Duodenal mucosa (tissue), 2 donors: ENCODE measurements at regions not wholly inside any gene's neighbourhood (a gene's known extent, or its start where the extent isn't known, plus 50 kb on each side); places are given as distances from the start of the nearest gene placed in this dataset.

ENCODE experiments used
- H3K27ac ChIP-seq: one replicate; pipeline ENCODE4 v1.7.0; 2013; ENCODE audit warnings: low read depth, low read length
- H3K27me3 ChIP-seq, 2 donors: one replicate each; pipeline ENCODE4 v1.7.0; 2013; ENCODE audit warnings: low read length in 2 of 2, control low read depth in 1 of 2; ENCODE audit not compliant: insufficient read depth in 2 of 2, control insufficient read depth in 1 of 2
- H3K36me3 ChIP-seq, 2 donors: one replicate each; pipeline ENCODE4 v1.7.0; 2013; ENCODE audit warnings: low read length in 2 of 2, control low read depth in 1 of 2; ENCODE audit not compliant: insufficient read depth in 2 of 2, control insufficient read depth in 1 of 2
- H3K4me1 ChIP-seq, 2 donors: one replicate each; pipeline ENCODE4 v1.7.0; 2013; ENCODE audit warnings: low read length in 2 of 2, control low read depth in 1 of 2; ENCODE audit not compliant: insufficient read depth in 2 of 2, control insufficient read depth in 1 of 2
- H3K4me3 ChIP-seq, 2 donors: one replicate each; pipeline ENCODE4 v1.7.0; 2013; ENCODE audit warnings: low read length in 2 of 2, low read depth in 1 of 2
- H3K9ac ChIP-seq, 2 donors: one replicate each; pipeline ENCODE4 v1.7.0; 2013; ENCODE audit warnings: low read length in 2 of 2, low read depth in 1 of 2
- H3K9me3 ChIP-seq, 2 donors: one replicate each; pipeline ENCODE4 v1.7.0; 2013; ENCODE audit warnings: low read length in 2 of 2, control low read depth in 1 of 2; ENCODE audit not compliant: control insufficient read depth in 1 of 2

DNA sequence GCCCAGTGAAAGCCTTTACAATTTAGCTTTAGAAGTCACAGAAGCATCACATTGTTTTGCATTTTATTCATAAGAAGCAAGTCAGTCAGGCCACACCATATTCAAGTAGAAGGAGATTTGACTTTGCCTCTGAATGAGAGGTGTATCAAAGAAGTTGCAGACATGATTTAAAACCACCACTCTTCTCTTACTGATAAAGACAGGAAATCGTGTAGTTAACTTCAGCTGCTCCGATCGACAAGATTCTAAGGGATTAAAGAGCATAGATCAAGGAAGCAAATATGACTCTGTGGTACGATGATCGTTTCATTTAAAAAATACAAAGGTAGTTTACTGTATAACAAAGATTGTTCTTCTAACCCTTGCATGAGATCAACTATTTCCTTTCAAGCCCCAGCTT, 328.0 kb upstream of the PPP1R2C start:
- Histone ChIP-seq H3K27me3 (no peaks in the 10 kb centered on the region), H3K27ac (no peak overlapping the region), H3K9ac (no peak overlapping the region), H3K4me3 (no peak overlapping the region), H3K36me3 (no peaks in the 10 kb centered on the region), H3K9me3 (no peaks in the 10 kb centered on the region), H3K4me1 (no peaks in the 10 kb centered on the region)

DNA sequence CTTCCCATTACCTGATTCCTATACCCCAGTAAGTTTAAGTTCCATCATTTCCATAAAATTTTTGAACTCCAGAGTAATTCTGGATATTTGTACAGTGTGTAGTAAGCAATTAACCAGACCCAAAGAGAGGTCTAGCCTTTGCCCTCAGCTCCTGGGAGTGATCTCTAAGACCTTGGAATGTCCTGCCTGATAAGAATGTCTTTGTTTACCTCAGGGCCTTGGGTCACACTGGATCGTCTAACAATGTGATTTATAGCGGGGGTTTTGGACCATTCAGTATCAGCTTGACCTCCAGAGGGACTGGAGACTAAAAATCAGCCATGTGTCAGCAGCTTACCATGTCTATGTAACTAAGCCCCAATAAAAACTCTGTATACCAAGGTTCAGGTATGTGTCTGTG, 330.9 kb upstream of the PPP1R2C start:
- H3K27me3 ChIP-seq, result no peaks in the 10 kb centered on the region
- no peaks in the 10 kb centered on the region for H3K36me3 ChIP-seq
- no peaks in the 10 kb centered on the region for H3K9me3 ChIP-seq
- H3K27ac ChIP-seq, result no peak overlapping the region
- H3K9ac ChIP-seq, result no peak overlapping the region
- H3K4me3 ChIP-seq, result no peak overlapping the region
- no peaks in the 10 kb centered on the region for H3K4me1 ChIP-seq

DNA sequence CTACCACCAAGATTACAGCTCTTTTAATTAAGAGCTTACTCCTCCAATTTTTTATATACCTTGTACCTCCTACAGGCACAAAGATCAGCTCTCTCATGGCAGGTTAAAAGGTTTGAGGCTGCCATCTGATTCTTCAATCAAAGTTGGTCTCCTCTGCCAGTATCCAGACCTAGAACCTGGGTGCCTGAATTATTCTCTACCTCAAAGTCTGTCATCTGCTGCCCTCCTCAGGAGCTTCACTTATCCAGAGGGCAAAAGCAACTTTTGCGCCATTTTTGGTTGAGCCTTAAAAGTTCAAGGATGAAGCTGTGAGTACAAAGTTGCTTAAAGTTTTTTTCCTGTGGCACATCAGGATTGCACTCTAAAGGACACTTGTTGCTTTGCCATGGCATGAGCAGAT, 343.7 kb upstream of the PPP1R2C start:
- H3K4me1 ChIP-seq, result no peaks in the 10 kb centered on the region
- no peaks in the 10 kb centered on the region for H3K36me3 ChIP-seq
- H3K27me3 ChIP-seq, result no peaks in the 10 kb centered on the region
- H3K27ac ChIP-seq, result no peak overlapping the region
- H3K9me3 ChIP-seq, result no peaks in the 10 kb centered on the region
- H3K9ac ChIP-seq, result no peak overlapping the region
- no peak overlapping the region for H3K4me3 ChIP-seq

DNA sequence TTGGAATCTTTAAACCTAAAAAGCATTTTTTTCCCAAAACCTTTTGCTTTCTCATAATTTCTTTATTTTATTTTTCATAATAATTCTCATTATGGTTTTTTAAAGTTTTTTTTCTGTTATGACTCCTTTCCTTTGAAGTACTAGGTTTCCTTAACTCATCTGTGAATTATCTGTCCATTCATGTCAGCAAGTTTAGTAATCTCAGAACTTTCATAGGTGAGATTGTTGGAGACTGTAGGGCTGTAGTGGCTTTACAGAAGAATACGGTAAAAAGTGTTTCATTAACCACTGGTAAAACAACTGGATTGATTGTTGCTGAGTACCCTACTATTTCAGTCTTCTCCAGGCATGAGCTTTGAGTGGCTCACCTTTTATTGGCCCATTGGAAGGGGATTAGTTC, 361.7 kb upstream of the PPP1R2C start:
- no peaks in the 10 kb centered on the region for H3K36me3 ChIP-seq

DNA sequence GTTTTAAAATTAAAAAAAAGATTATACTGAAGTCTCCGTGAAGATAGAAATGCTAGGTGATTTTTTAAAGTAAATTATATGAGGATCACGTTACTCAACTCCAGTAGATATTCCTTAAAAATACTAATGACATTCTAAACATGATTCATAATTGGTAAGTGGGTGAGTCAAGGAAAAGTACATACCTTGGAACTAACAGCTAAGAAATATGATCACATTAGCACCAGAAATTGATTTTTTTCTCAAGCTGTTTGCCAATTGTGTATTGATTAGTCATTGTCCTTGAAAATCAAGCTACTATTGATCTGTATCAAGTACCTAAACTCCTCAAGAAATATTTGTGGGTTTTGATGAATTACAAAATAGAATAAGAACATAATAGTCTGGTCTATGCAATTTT, 362.6 kb upstream of the PPP1R2C start:
- H3K9ac ChIP-seq, result no peak overlapping the region
- no peaks in the 10 kb centered on the region for H3K27me3 ChIP-seq
- no peaks in the 10 kb centered on the region for H3K9me3 ChIP-seq
- no peak overlapping the region for H3K27ac ChIP-seq
- no peak overlapping the region for H3K4me3 ChIP-seq
- no peaks in the 10 kb centered on the region for H3K4me1 ChIP-seq
- no peaks in the 10 kb centered on the region for H3K36me3 ChIP-seq

More for the DNA sequence above, 361.7 kb upstream of the PPP1R2C start:
- no peaks in the 10 kb centered on the region for H3K27me3 ChIP-seq
- H3K27ac ChIP-seq, result no peak overlapping the region
- H3K4me3 ChIP-seq, result no peak overlapping the region
- H3K9me3 ChIP-seq, result no peaks in the 10 kb centered on the region
- no peaks in the 10 kb centered on the region for H3K4me1 ChIP-seq
- H3K9ac ChIP-seq, result no peak overlapping the region

DNA sequence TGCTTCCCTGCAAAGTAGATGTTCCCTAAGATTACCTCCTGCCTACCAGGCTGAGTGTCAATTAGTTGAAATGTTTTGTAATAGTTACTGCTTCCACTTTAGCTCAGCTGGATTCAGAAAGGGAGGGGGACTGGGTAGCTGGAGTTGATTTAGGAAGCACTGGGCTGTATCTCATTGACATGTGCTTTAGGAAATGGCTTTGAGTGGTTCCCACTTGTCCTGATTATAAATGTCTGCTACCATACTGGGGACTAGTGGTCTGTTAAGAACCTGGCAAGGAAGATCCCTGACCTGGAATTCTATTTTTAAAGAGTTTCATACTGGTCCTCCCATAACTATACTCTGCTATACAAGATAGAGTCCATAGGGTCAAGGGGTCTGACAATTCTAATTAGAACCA, 363.9 kb upstream of the PPP1R2C start:
- H3K36me3 ChIP-seq, result no peaks in the 10 kb centered on the region
- no peak overlapping the region for H3K9ac ChIP-seq
- no peak overlapping the region for H3K4me3 ChIP-seq
- no peak overlapping the region for H3K27ac ChIP-seq
- H3K27me3 ChIP-seq, result no peaks in the 10 kb centered on the region
- H3K4me1 ChIP-seq, result no peaks in the 10 kb centered on the region
- no peaks in the 10 kb centered on the region for H3K9me3 ChIP-seq

DNA sequence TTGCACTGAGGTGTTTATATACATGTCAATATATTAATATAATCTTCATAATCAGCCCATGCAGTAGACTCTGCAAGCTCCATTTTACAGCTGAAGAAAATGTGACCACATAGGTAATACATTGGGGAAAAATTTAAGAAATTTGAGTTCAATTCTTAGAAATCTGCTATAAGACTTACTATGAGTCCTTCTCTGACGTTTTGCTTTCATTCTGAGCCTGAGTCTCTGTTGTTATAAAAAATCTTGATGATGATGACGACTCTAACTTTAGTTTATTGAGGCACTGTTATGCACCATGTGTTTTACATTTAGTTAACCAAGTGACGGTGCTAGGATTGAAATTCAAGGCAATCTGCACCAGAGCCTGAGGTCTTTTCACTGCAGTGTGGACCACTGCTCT, 370.3 kb upstream of the PPP1R2C start:
- Histone ChIP-seq H3K9ac (no peak overlapping the region), H3K4me1 (no peaks in the 10 kb centered on the region), H3K27me3 (no peaks in the 10 kb centered on the region), H3K9me3 (no peaks in the 10 kb centered on the region), H3K36me3 (no peaks in the 10 kb centered on the region), H3K27ac (no peak overlapping the region), H3K4me3 (no peak overlapping the region)

DNA sequence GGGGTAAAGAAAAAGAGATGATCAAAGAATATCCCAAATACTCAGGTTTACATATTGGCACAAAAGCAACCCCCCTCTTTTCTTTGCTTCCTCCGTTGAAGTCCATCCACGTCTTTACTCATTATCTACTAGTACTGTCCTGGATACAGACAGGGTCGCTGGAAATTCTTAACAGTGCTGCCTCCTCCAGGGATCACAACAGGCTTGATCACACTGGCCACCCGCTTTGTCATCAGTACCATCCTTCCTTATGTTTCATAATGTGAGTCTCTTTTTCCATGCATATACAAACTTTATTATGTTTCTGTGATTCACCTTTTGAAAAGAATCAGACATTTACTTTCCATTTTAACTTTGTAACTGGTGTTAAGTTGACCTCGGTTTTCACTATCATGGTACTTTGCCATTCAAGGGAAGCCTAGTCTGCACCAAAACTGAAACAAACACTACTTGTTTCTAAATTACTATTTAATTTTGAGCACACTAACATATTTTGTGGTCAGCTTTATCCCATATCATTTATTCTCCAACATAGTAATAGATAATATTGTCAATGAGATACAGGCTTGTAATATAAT, 387.5 kb upstream of the PPP1R2C start:
- H3K27me3 ChIP-seq, result no peaks in the 10 kb centered on the region
- H3K9me3 ChIP-seq, result no peaks in the 10 kb centered on the region
- no peak overlapping the region for H3K9ac ChIP-seq
- H3K27ac ChIP-seq, result no peak overlapping the region
- H3K4me3 ChIP-seq, result no peak overlapping the region
- no peaks in the 10 kb centered on the region for H3K4me1 ChIP-seq
- no peaks in the 10 kb centered on the region for H3K36me3 ChIP-seq

DNA sequence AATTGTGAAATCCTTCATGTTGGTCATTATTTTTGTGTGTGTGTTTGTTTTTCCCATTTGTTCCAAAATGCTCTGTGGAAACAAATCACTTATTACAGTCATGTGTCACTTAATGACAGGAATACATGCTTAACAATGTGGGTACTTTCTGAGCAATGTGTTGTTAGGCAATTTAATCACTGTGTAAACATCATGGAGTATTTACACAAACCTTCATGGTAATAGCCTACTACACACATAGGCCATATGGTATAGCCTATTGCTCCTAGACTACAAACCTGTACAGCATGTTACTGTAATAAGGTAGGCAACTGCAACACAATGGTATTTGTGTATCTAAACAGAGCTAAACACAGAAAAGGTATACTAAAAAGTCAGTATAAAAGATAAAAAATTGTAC, 388.9 kb upstream of the PPP1R2C start:
- H3K27ac ChIP-seq, result no peak overlapping the region
- no peaks in the 10 kb centered on the region for H3K27me3 ChIP-seq
- H3K9me3 ChIP-seq, result no peaks in the 10 kb centered on the region
- no peaks in the 10 kb centered on the region for H3K4me1 ChIP-seq
- no peak overlapping the region for H3K9ac ChIP-seq
- no peaks in the 10 kb centered on the region for H3K36me3 ChIP-seq
- H3K4me3 ChIP-seq, result no peak overlapping the region

DNA sequence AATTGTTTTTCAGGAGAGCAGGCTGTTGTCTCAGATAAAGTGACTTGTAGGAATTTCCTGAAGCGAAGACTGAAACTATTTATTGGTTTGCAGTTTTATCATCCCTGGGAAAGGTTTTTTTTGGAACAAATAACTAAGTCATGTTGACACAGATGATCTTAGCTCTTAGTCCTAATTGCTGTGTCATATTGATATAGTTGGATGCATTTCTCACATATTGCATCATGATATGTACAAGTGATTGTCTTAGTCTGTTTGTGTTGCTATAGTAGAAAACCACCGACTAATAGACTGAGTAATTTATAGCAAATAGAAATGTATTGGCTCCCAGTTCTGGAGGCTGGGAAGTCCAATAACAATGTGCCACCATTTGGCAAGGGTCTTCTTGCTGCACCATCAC, 397.5 kb upstream of the PPP1R2C start:
- H3K36me3 ChIP-seq, result no peaks in the 10 kb centered on the region
- no peak overlapping the region for H3K9ac ChIP-seq
- H3K27ac ChIP-seq, result no peak overlapping the region
- H3K4me1 ChIP-seq, result no peaks in the 10 kb centered on the region
- no peaks in the 10 kb centered on the region for H3K9me3 ChIP-seq
- H3K4me3 ChIP-seq, result no peak overlapping the region
- H3K27me3 ChIP-seq, result no peaks in the 10 kb centered on the region

DNA sequence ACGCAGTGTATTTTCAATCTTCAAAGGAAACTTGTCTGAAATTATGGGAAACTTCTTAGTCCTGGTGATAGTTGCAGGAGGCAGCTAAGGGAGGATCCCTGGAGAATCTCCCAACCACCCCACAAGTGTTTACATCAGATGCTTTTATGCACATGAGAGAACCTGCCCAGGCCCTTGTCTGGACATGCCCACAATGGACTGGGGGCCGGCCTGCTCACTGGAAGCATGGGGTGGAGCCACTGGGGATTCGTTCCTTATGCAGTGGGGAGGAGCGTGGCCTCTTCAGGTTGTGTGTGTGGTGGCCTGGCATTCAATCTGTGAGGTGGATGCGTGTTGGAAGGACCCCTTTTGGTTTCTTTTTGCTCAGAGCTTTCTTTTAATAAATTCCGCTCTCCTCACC, 398.7 kb upstream of the PPP1R2C start:
- Histone ChIP-seq H3K36me3 (no peaks in the 10 kb centered on the region), H3K4me1 (no peaks in the 10 kb centered on the region), H3K27me3 (no peaks in the 10 kb centered on the region), H3K4me3 (no peak overlapping the region), H3K9ac (no peak overlapping the region), H3K9me3 (no peaks in the 10 kb centered on the region), H3K27ac (no peak overlapping the region)
